Activated CD8-positive, alpha-beta T cell treated with anti-CD3 and anti-CD28 coated beads for 36 hours (primary cell): ENCODE measurements at regions not wholly inside any gene's neighbourhood (a gene's known extent, or its start where the extent isn't known, plus 50 kb on each side); places are given as distances from the start of the nearest gene placed in this dataset.
"Not testable (repeated sequence)": the region's sequence is repeated elsewhere in the genome, so short reads cannot be mapped to it uniquely, and the experiment has no call there.

Experiments used
- ATAC-seq: fragments of 200-7000 bp; cut with Tn5 transposase; one replicate; pipeline ENCODE4 v1.10.0; 2021; ENCODE audit warnings: mild to moderate bottlenecking, moderate library complexity
- CTCF ChIA-PET: fragments of 350-600 bp; sonication (Branson Sonifier 250); formaldehyde crosslinking; loops from one replicate; lab custom pipeline; 2021; ENCODE audit warnings: antibody characterized with exemption; lab: Charles Lee
- POLR2A ChIA-PET: fragments of 350-600 bp; sonication (Branson Sonifier 250); formaldehyde crosslinking; loops from one replicate; lab custom pipeline; 2021; ENCODE audit warnings: antibody characterized with exemption; lab: Charles Lee
- DNase-seq: peaks from one replicate; pipeline ENCODE4 v3.0.0-alpha.2; 2020
- H3K27ac Mint-ChIP-seq: one replicate; pipeline ENCODE4 v1.8.0; 2021; ENCODE audit warnings: mild to moderate bottlenecking, mixed read lengths
- H3K27me3 Mint-ChIP-seq: one replicate; pipeline ENCODE4 v1.8.0; 2021; ENCODE audit warnings: mixed read lengths
- H3K36me3 Mint-ChIP-seq: one replicate; pipeline ENCODE4 v1.8.0; 2021; ENCODE audit warnings: low read depth, mixed read lengths
- H3K4me1 Mint-ChIP-seq: one replicate; pipeline ENCODE4 v1.8.0; 2021; ENCODE audit warnings: low read depth, mixed read lengths
- H3K4me3 Mint-ChIP-seq: one replicate; pipeline ENCODE4 v1.8.0; 2021; ENCODE audit warnings: mild to moderate bottlenecking, moderate library complexity, mixed read lengths
- H3K9me3 Mint-ChIP-seq: one replicate; pipeline ENCODE4 v1.8.0; 2021; ENCODE audit warnings: mixed read lengths
- intact Hi-C: fragments of 100-400 bp; cut with micrococcal nuclease; formaldehyde crosslinking; loops from one replicate; pipeline ENCODE4 v1.10.0; 2022
- TF ChIP-seq, protein P1 (sequence below): fragments of 200-600 bp; IDR thresholded peaks from one replicate; pipeline ENCODE4 v1.8.0; 2022; ENCODE audit warnings: antibody characterized with exemption, mild to moderate bottlenecking

DNA sequence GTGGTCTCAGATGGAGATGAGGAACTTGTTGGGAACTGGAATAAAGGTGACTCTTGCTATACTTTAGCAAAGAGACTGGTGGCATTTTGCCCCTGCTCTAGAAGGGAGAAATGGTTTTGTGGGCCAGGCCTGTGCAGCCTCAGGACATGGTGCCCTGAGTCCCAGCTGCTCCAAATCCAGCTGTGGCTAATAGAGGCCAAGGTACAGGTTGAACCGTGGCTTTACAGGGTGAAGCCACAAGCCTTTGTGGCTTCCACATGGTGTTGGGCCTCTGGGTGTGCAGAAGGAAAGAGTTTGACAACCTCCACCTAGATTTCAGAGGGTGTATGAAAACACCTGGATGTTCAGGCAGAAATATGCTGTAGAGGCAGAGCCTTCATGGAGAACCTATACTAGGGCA, 586.0 kb downstream of the FLRT2 start:
- Mint-ChIP-seq H3K4me3 (no peak overlapping the region), H3K27me3 (no peaks in the 10 kb centered on the region), H3K36me3 (peaks cover 17% of the 10 kb centered on the region), H3K9me3 (peaks cover 26% of the 10 kb centered on the region), H3K27ac (no peak overlapping the region), H3K4me1 (no peaks in the 10 kb centered on the region)
- CTCF ChIA-PET: no interaction called here
- DNase-seq (no peak), ATAC-seq (no peak)
- POLR2A ChIA-PET: no interaction called here
- TF ChIP-seq, protein P1, sequence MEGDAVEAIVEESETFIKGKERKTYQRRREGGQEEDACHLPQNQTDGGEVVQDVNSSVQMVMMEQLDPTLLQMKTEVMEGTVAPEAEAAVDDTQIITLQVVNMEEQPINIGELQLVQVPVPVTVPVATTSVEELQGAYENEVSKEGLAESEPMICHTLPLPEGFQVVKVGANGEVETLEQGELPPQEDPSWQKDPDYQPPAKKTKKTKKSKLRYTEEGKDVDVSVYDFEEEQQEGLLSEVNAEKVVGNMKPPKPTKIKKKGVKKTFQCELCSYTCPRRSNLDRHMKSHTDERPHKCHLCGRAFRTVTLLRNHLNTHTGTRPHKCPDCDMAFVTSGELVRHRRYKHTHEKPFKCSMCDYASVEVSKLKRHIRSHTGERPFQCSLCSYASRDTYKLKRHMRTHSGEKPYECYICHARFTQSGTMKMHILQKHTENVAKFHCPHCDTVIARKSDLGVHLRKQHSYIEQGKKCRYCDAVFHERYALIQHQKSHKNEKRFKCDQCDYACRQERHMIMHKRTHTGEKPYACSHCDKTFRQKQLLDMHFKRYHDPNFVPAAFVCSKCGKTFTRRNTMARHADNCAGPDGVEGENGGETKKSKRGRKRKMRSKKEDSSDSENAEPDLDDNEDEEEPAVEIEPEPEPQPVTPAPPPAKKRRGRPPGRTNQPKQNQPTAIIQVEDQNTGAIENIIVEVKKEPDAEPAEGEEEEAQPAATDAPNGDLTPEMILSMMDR: no peak
- intact Hi-C loops: no loop called here

DNA sequence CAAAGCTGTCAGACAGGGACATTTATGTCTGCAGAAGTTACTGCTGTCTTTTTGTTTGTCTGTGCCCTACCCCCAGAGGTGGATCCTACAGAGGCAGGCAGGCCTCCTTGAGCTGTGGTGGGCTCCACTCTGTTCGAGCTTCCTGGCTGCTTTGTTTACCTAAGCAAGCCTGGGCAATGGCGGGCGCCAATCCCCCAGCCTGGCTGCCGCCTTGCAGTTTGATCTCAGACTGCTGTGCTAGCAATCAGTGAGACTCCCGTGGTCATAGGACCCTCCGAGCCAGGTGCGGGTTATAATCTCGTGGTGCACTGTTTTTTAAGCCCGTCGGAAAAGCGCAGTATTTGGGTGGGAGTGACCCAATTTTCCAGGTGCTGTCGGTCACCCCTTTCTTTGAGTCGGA, 580.9 kb downstream of the FLRT2 start:
- H3K9me3 Mint-ChIP-seq, intact Hi-C loops, CTCF ChIA-PET, ATAC-seq, DNase-seq, POLR2A ChIA-PET, H3K4me3 Mint-ChIP-seq, H3K36me3 Mint-ChIP-seq, H3K27me3 Mint-ChIP-seq, H3K27ac Mint-ChIP-seq, H3K4me1 Mint-ChIP-seq: not testable (repeated sequence)

DNA sequence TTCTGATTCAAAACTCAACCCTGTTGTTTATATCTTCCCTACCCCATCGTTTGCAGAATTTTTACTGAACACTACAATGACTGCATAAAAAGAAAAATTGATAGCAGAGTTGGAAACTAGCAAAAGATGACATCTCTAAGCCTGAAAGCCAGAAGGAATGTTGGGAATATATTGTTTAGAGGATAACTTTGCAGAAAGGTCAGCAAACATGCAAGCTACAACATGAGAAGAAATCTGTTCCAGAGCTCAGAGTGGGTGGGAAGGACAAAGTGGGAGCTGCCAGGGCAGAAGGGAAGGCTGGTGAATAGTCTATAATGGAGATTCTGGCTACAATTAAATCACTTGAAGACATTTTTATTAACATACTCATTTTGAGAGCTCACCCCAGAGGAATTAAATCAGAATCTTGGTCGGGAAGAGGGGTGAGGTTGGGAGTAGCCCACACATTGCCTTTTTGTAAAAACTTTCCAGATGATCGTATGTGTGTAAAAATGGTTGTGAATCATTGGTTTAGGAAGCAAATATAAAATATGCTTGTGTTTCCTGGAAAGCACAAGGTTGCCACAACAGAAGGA, 574.8 kb downstream of the FLRT2 start:
- ATAC-seq (no peak), DNase-seq (no peak)
- ChIA-PET CTCF (no interaction called here), POLR2A (no interaction called here)
- H3K27me3 Mint-ChIP-seq: no peaks in the 10 kb centered on the region
- H3K4me3 Mint-ChIP-seq: no peak overlapping the region
- H3K27ac Mint-ChIP-seq: no peak overlapping the region
- H3K9me3 Mint-ChIP-seq: peaks cover 7% of the 10 kb centered on the region
- no peaks in the 10 kb centered on the region for H3K4me1 Mint-ChIP-seq
- intact Hi-C loops: no loop called here
- H3K36me3 Mint-ChIP-seq: peaks cover 17% of the 10 kb centered on the region
- TF ChIP-seq, protein P1: no peak

DNA sequence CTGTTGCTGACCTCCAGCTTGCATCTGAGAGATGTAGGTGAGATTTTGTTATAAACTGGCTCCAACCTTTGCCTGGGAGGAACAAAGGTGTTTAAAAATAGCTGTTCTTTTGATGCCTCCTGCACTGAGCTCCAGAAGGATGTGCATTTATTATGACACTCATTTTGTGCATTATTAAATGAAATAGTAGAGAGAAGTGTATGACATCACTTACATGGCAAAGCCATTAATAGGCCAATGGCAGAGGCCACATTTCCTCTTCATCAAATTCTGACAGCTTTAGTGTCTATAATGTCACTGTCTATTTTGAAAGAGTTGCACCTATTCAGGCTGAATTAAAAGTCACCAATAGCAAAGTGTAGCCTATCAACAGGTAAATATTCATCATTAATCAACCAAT, 564.6 kb downstream of the FLRT2 start:
- no peak for DNase-seq
- intact Hi-C loops: no loop called here
- POLR2A ChIA-PET: no interaction called here
- CTCF ChIA-PET: no interaction called here
- peaks cover 2% of the 10 kb centered on the region for H3K4me1 Mint-ChIP-seq
- no peaks in the 10 kb centered on the region for H3K27me3 Mint-ChIP-seq
- H3K27ac Mint-ChIP-seq: no peak overlapping the region
- H3K36me3 Mint-ChIP-seq: peaks cover 15% of the 10 kb centered on the region
- TF ChIP-seq, protein P1: no peak
- ATAC-seq: no peak
- no peak overlapping the region for H3K4me3 Mint-ChIP-seq
- H3K9me3 Mint-ChIP-seq: peaks cover 9% of the 10 kb centered on the region

DNA sequence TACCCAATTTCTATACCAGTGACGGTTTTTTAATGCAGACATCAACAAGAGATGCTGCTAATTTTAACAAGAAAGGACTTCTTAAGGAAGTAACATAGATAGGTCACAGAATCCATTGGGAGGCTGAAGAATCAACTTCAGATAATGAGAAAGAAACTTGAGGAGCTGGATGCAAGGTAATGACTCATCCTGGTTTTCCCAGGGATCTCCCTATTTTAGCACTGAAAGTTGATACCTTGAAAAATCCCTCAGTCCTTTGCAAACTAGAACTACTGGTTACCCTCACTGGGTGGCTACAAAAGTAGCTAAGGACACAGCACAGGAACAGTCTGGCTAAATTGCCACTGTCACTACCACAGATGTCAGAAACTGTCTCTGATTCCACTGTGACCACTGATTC, 561.9 kb downstream of the FLRT2 start:
- ChIA-PET CTCF (no interaction called here), POLR2A (no interaction called here)
- H3K27ac Mint-ChIP-seq: no peak overlapping the region
- H3K4me1 Mint-ChIP-seq: peaks cover 7% of the 10 kb centered on the region
- no peaks in the 10 kb centered on the region for H3K27me3 Mint-ChIP-seq
- peaks cover 9% of the 10 kb centered on the region for H3K9me3 Mint-ChIP-seq
- H3K4me3 Mint-ChIP-seq: no peak overlapping the region
- DNase-seq (no peak), ATAC-seq (no peak)
- TF ChIP-seq, protein P1: no peak
- peaks cover 13% of the 10 kb centered on the region for H3K36me3 Mint-ChIP-seq
- intact Hi-C loops: no loop called here

DNA sequence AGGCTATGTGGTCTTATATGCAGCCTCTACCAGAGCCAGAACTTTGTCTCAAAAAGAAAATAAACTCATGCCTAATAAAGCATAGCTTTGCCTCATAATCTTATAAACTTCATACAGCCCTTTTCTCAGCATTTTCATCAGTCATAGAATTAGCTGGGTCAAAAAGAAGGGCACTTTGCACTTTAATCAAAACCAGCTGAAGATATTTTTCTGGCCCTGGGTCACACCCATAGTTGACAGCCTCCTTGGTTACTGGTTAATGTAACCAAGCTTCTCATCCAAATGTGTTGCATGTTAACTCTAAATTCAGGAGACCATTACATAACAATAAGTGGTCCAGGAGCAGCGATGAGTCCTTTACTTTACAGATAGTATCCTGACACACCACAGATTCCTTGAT, 558.2 kb downstream of the FLRT2 start:
- ChIA-PET CTCF (no interaction called here), POLR2A (no interaction called here)
- intact Hi-C loops: no loop called here
- ATAC-seq (no peak), DNase-seq (no peak)
- Mint-ChIP-seq H3K9me3 (peaks cover 7% of the 10 kb centered on the region), H3K4me3 (no peak overlapping the region), H3K27ac (no peak overlapping the region), H3K27me3 (no peaks in the 10 kb centered on the region), H3K4me1 (peaks cover 5% of the 10 kb centered on the region), H3K36me3 (peaks cover 11% of the 10 kb centered on the region)
- TF ChIP-seq, protein P1: no peak
